Colonic mucosa (tissue), 4 donors: ENCODE measurements at regions not wholly inside any gene's neighbourhood (a gene's known extent, or its start where the extent isn't known, plus 50 kb on each side); places are given as distances from the start of the nearest gene placed in this dataset.

Experiments used
- DNase-seq: peaks from one replicate; pipeline ENCODE4 v3.0.0-alpha.2; 2020
- H3K27ac ChIP-seq: fragments of 200-600 bp; one replicate; pipeline ENCODE4 v1.8.0; 2021
- H3K27me3 ChIP-seq: fragments of 200-600 bp; one replicate; pipeline ENCODE4 v1.8.0; 2021
- H3K36me3 ChIP-seq: fragments of 200-600 bp; one replicate; pipeline ENCODE4 v1.8.0; 2021
- H3K4me1 ChIP-seq: fragments of 200-600 bp; one replicate; pipeline ENCODE4 v1.8.0; 2021; ENCODE audit warnings: mild to moderate bottlenecking
- H3K4me3 ChIP-seq: fragments of 200-600 bp; one replicate; pipeline ENCODE4 v1.8.0; 2021
- H3K9ac ChIP-seq, 2 donors: one replicate each; pipeline ENCODE4 v1.7.0; 2013; ENCODE audit warnings: control low read depth in 2 of 2, low read depth in 2 of 2, low read length in 2 of 2
- H3K9me3 ChIP-seq: fragments of 200-600 bp; one replicate; pipeline ENCODE4 v1.8.0; 2021
- CTCF ChIP-seq: fragments of 200-600 bp; IDR thresholded peaks from one replicate; pipeline ENCODE4 v1.8.0; 2022; ENCODE audit warnings: antibody characterized with exemption, mild to moderate bottlenecking
- intact Hi-C: fragments of 100-400 bp; cut with DNase I; formaldehyde crosslinking; loops from one replicate; pipeline ENCODE4 v1.14.1; 2022
- donor health status: healthy.
- donor health status: DM: no; HTN: no; CAD: no.
- donor health status: DM: no; HTN: no; CAD: no.

- Histone ChIP-seq H3K4me3 (no peak overlapping the region), H3K36me3 (no peaks in the 10 kb centered on the region), H3K27me3 (no peaks in the 10 kb centered on the region), H3K9me3 (no peaks in the 10 kb centered on the region), H3K27ac (no peak overlapping the region), H3K9ac (no peak overlapping the region), H3K4me1 (no peaks in the 10 kb centered on the region)
- no peak for DNase-seq
- intact Hi-C loops = no loop called here
- TF ChIP-seq CTCF = no peak
These were observed 894.3 kb downstream of the DIAPH3 start for GRCh38 chr13:59269476-59269875.

- Histone ChIP-seq H3K27me3 (no peaks in the 10 kb centered on the region), H3K27ac (no peak overlapping the region), H3K9me3 (no peaks in the 10 kb centered on the region), H3K9ac (no peak overlapping the region), H3K4me1 (no peaks in the 10 kb centered on the region), H3K4me3 (no peak overlapping the region), H3K36me3 (no peaks in the 10 kb centered on the region)
- intact Hi-C loops = no loop called here
- no peak for TF ChIP-seq CTCF
- DNase-seq = no peak
These were observed 893.4 kb downstream of the DIAPH3 start for GRCh38 chr13:59270327-59270726.

GRCh38 chr13:59274958-59275727, 888.6 kb downstream of the DIAPH3 start:
- H3K4me3 ChIP-seq = no peak overlapping the region
- H3K27me3 ChIP-seq = no peaks in the 10 kb centered on the region
- no peaks in the 10 kb centered on the region for H3K36me3 ChIP-seq
- TF ChIP-seq CTCF = no peak
- H3K9ac ChIP-seq = no peak overlapping the region
- no peak for DNase-seq
- H3K4me1 ChIP-seq = no peaks in the 10 kb centered on the region
- H3K27ac ChIP-seq = no peak overlapping the region
- H3K9me3 ChIP-seq = no peaks in the 10 kb centered on the region
- intact Hi-C loops = no loop called here

- Histone ChIP-seq H3K9me3 (no peaks in the 10 kb centered on the region), H3K4me1 (no peaks in the 10 kb centered on the region), H3K27me3 (no peaks in the 10 kb centered on the region), H3K4me3 (no peak overlapping the region), H3K9ac (no peak overlapping the region), H3K27ac (no peak overlapping the region), H3K36me3 (no peaks in the 10 kb centered on the region)
- no peak for DNase-seq
- no peak for TF ChIP-seq CTCF
- intact Hi-C loops = no loop called here
These were observed 887.3 kb downstream of the DIAPH3 start for GRCh38 chr13:59276436-59276835.

GRCh38 chr13:59277106-59277505, 886.6 kb downstream of the DIAPH3 start:
- no peaks in the 10 kb centered on the region for H3K9me3 ChIP-seq
- intact Hi-C loops = no loop called here
- H3K4me3 ChIP-seq = no peak overlapping the region
- H3K36me3 ChIP-seq = no peaks in the 10 kb centered on the region
- no peaks in the 10 kb centered on the region for H3K4me1 ChIP-seq
- TF ChIP-seq CTCF = no peak
- DNase-seq = no peak
- H3K9ac ChIP-seq = no peak overlapping the region
- H3K27me3 ChIP-seq = no peaks in the 10 kb centered on the region
- H3K27ac ChIP-seq = no peak overlapping the region
